GM19328 (cell line): ENCODE measurements at regions not wholly inside any gene's neighbourhood (a gene's known extent, or its start where the extent isn't known, plus 50 kb on each side); places are given as distances from the start of the nearest gene placed in this dataset.

Source experiments
- ATAC-seq: cut with Tn5 transposase; IDR thresholded peaks from one replicate; pipeline ENCODE4 v1.9.1; 2021; ENCODE audit warnings: mild to moderate bottlenecking, moderate library complexity; ENCODE audit not compliant: unreplicated experiment

DNA sequence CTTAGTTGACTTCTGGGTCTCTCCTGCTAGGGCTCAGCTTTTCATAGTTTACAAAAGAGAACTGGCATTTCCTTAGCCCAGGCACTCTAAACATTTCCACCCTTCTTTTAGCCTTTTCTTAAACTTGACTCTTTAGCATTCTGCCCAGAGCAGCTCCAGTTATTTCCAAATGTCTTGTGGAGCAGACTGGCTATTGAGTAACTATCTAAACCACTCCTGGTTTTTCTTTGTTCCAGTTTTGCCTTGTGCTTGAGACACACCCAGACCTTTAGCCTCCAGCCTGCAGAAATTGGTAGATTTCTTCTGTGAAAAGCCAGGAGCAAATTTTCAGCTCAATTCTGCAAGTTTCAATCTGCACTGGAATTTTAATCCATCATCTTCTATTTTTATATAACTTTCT is 1813.1 kb downstream of the OLFM4 start:
- ATAC-seq, result no peak

DNA sequence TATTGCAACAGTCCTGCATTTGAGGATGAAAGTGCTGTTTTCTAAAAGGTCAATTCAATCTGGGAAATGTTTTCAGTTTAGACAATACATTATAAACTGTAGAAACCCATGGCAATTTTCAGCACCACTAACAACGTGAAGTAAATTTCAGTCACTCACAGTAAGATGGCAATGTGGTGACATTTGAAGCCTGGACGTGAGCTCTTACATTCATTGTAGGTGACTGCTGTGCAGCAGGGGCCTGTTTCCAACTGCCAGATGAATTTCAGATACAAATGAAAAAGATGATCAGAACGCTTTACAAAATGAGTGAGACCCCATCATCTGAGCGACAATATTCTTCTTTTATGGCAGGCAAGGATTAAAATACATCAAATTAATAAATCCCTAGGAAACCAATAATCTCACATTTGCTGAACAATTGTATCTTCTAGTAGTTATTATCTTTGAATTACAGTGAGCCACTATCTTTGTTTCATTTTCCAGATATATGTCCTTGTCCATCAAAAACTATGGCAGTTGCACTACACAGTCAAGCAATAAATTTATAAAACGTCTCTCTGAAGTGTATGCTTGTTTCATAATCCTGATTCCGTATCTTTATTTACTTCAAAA is 1816.8 kb downstream of the OLFM4 start:
- ATAC-seq, result no peak

DNA sequence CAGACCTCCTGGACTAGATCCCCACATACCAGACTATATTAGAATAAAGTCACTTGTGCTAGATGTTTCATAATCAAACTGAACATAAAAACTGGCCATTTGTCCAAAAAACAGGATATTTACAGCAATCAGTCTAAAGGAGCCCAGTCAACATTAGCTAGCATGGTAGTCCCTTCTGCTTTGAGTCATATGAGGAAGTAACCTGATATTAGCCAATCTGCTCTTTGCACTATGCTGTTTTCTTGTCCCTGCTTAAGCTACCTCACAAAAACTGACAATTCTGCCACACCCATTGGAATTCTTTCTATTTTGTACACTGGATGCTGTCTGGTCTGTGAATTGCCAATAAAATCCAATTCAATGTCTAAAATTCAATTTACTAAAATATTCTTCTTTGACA is 1824.2 kb downstream of the OLFM4 start:
- no peak for ATAC-seq

DNA sequence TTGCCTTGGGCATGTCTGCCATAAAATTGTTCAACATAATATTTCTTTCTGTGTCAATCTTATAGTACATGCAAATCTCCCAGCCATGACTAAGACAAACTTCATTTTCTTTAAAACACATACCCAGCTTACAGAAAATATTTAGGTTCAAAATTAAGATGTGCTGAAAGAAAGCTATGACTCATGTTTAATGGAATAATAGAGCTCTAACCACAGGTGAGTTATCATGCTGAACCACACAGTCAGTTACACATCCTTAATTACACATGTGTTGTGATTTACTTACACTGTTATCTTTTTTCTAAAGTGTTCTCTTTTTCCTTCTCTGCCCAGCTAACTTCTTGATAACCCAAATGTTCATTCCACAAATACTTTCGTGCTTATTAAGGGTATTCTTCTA is 1831.2 kb downstream of the OLFM4 start:
- ATAC-seq, result no peak

- ATAC-seq, result no peak
These were observed 1846.5 kb downstream of the OLFM4 start for GRCh38 chr13:54875111-54875510.

DNA sequence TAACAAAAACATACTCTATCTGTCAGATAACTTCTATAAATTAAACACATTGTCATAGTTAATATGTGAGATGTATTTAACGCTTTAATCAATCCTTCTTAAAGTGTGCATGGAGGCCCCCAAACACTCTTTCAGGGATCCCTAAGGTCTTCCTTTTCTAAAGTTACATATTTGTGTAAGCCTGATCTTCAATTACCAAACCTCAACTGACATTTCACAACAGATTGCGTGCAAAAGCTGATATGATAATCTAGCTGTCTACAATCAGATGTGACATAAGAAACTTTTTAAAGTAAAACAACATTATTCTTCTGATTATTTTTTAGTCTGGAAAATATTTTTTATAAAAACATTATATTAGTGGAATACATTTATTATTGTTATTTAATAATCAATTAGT is 1850.4 kb downstream of the OLFM4 start:
- ATAC-seq, result no peak

DNA sequence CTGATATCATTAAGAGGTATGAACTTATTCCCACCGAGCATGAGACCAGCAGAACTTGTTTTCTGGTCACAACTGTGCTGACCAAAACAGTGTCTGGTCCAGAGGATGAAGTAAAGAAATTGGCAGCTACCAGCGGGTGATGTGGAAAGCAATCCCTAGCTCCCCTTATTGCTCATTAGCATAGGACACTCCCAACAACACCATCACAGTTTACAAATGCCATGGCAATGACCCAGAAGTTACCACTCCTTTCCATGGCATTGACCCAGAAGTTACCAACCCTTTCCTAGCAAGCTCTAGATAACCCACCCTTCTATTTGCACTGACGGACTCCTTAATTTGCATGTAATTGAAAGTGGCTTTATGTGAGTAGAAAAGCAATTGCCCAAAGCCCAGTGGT is 1856.1 kb downstream of the OLFM4 start:
- no peak for ATAC-seq

- ATAC-seq, result no peak
These were observed 1862.4 kb downstream of the OLFM4 start for GRCh38 chr13:54890976-54891375.

GRCh38 chr13:54901316-54901715 is 1872.7 kb downstream of the OLFM4 start:
- ATAC-seq, result no peak

DNA sequence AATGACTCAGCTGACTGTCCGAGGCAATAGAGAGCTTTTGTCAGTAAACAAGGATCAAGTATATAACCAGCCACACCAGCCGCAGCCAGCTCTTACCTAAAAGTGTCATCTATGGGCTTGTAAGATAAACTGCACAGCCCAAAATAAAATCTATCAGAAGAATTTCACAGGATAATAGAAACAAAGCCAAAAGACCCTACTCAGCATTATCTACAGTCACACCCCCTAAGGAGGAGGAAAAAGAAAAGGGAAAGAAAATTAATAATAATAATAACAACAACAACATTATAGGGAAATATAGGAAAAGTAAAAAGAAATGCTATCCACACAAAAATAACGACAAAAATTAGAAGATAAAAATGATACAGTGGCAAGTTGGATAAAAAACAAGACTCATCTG is 1883.8 kb downstream of the OLFM4 start:
- ATAC-seq, result no peak

DNA sequence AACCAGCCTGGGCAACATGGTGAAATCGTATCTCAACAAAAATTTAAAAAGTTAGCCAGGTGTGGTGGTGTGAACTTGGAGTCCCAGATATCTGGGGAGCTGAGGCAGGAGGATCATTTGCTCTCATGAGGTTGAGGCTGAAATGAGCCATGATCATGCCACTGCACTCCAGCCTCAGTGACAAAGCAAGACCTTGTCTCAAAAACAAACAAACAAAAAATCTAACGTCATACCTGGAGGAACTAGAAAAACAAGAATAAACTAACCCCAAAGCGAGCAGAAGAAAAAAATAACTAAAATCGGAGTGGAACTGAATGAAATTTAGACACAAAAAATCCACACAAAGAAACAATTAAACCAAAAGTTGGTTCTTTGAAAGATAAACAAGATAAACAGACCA is 1885.1 kb downstream of the OLFM4 start:
- ATAC-seq, result no peak

GRCh38 chr13:54927538-54927937 is 1898.9 kb downstream of the OLFM4 start:
- ATAC-seq, result no peak

GRCh38 chr13:54928071-54928470 is 1899.5 kb downstream of the OLFM4 start:
- ATAC-seq, result no peak

- no peak for ATAC-seq
These were observed 1905.5 kb downstream of the OLFM4 start for GRCh38 chr13:54934121-54934520.

DNA sequence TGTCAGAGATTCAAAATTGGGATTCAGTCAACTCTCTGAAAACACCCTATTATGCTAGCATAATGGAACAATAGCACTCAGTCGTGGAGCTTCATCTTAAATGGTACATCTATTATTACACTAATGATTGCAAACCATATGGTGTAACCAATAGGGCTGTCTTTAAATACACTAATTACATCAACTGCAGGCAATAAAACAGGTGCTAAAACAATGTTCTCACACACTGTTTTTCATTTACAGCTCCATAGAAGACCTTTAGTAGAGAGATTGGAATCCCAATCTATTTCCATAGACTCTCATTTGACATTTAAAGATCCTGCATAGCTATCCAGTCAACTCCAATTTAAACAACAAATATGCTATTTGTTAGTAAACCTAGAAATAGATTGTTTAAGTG is 1917.4 kb downstream of the OLFM4 start:
- ATAC-seq, result no peak

GRCh38 chr13:54949735-54950134 is 1921.1 kb downstream of the OLFM4 start:
- ATAC-seq, result no peak

DNA sequence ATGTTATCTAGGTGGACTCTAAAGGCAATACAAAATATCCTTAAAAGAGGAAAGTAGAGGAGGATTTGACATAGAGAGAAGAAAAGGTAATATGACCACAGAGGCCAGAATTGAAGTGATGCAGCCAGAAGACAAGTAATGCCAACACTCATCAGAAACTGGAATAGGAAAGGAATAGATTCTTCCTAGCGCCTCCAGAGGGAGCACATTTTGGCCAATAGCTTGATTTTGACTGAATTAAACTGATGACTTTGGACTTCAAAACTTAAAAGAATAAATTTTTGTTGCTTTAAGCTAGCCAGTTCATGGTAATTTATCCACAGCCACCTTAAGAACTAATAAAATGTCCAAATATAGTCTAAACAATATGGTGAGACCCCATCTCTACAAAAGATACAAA is 1921.9 kb downstream of the OLFM4 start:
- no peak for ATAC-seq

GRCh38 chr13:54953786-54954185 is 1925.2 kb downstream of the OLFM4 start:
- ATAC-seq, result no peak

- no peak for ATAC-seq
These were observed 1930.2 kb downstream of the OLFM4 start for GRCh38 chr13:54958781-54959180.

GRCh38 chr13:54965881-54966280 is 1937.3 kb downstream of the OLFM4 start:
- ATAC-seq, result no peak

DNA sequence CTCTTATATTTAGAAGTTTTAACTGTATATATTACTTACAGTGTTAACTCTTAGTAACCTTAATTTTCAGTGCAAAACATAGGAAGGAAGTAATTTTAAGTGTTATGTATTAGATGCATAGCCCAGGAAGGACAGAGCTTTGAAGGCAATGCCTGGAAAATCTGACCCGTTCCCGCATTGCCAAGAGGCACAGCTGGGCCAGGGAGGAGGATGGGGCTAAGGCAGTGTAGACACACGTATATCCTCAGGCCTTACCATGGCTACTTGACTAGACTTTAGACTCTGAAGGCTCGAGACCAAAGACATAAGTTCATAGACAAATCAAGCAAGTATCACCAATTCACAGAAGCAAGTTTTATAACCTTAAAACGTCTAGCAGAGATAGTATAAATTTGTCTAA is 1944.2 kb downstream of the OLFM4 start:
- ATAC-seq, result no peak

DNA sequence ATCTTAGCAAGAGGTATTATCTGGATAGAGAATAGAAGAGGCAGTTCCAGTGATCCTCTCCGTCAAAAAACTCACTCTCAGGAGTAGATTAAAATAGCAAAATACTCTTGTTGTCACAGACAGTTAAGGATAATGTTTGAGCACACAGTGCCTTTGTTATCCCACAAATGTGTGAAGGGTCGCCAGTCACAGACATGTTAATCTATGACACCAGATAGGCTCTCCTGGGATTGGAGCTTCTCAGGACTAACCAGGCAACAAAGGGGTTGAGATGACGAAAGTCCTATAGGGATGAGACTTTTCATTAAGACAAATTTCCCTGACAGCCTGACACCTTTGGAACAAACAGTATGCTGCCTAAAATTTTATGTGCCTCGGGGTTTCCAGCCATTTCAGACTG is 1947.1 kb downstream of the OLFM4 start:
- ATAC-seq, result no peak

DNA sequence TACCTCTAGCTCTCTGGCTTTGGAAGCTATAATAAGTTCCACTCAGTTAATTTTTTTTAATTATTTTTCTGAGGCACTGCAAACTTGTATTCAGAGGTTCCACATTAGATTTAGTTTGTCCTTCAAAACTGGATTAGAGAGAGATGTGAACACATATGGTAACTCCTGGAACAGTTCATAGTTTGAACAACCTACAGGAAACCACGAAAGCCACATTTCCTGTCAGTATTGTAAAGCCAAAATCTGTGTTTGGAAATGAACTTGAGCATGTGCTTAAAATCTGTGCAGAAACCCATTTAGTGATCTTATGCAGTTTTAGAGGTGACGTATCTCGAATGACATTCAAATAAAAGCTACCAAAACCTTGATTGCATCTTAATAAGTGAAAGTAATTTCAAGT is 1952.0 kb downstream of the OLFM4 start:
- no peak for ATAC-seq

- ATAC-seq, result no peak
These were observed 1960.8 kb downstream of the OLFM4 start for GRCh38 chr13:54989418-54989817.
